OCI-LY3 (cell line): ENCODE measurements at regions not wholly inside any gene's neighbourhood (a gene's known extent, or its start where the extent isn't known, plus 50 kb on each side); places are given as distances from the start of the nearest gene placed in this dataset.
"Not testable (repeated sequence)": the region's sequence is repeated elsewhere in the genome, so short reads cannot be mapped to it uniquely, and the experiment has no call there.

Source experiments
- EZH2phosphoT487 ChIP-seq: fragments of 200-600 bp; shearing (Covaris generic); IDR thresholded peaks from 2 replicates; pipeline ENCODE4 v1.6.1; 2018; ENCODE audit warnings: antibody characterized with exemption, mixed run types, low read depth
- TF ChIP-seq, protein P1 (sequence below): fragments of 200-600, 300-600 bp; sonication (generic); IDR thresholded peaks from 2 replicates; pipeline ENCODE4 v1.5.1; 2014; ENCODE audit warnings: antibody characterized with exemption, low read length, low read depth

GRCh38 chr15:34527641-34528040 is 55.8 kb downstream of the GOLGA8B start:
- TF ChIP-seq, protein P1, sequence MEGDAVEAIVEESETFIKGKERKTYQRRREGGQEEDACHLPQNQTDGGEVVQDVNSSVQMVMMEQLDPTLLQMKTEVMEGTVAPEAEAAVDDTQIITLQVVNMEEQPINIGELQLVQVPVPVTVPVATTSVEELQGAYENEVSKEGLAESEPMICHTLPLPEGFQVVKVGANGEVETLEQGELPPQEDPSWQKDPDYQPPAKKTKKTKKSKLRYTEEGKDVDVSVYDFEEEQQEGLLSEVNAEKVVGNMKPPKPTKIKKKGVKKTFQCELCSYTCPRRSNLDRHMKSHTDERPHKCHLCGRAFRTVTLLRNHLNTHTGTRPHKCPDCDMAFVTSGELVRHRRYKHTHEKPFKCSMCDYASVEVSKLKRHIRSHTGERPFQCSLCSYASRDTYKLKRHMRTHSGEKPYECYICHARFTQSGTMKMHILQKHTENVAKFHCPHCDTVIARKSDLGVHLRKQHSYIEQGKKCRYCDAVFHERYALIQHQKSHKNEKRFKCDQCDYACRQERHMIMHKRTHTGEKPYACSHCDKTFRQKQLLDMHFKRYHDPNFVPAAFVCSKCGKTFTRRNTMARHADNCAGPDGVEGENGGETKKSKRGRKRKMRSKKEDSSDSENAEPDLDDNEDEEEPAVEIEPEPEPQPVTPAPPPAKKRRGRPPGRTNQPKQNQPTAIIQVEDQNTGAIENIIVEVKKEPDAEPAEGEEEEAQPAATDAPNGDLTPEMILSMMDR: not testable (repeated sequence)
- not testable (repeated sequence) for TF ChIP-seq EZH2phosphoT487
